ENCODE measurements at regions not wholly inside any gene's neighbourhood (a gene's known extent, or its start where the extent isn't known, plus 50 kb on each side); places are given as distances from the start of the nearest gene placed in this dataset.

DNA sequence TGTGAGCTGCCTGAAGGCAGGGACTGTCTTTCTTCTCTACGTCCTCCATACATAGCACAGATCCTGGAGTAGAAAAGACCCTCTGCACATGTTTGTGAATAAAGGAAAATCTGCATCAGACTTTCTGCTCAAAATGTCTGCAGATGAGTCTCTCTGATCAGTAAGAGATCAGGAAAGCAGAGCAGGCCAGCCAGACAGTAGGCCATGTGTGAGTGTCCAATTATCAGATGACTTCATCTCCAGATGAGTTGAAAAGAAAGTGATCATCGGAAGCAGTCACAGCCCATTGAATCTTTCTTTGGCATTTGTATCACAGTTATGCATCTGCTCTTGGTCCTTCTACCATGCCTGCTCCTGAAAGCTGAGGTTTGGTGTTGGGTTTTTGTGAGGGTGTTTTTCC lies 298.7 kb upstream of the NCAM1 start:
- intact Hi-C loops (cut with DNase I; ENCODE audit: low total_unique reads) = no loop called here
- no peaks in the 10 kb centered on the region for H3K27me3 ChIP-seq
- DNase-seq = no peak
- TF ChIP-seq CTCF (IDR thresholded peaks at IDR 0.05) (no peak), POLR2A (IDR thresholded peaks at IDR 0.05) (no peak)
- no peaks in the 10 kb centered on the region for H3K36me3 ChIP-seq (ENCODE audit: low read depth, missing control alignments)
- H3K4me3 ChIP-seq = no peak overlapping the region
- WGBS, 2 donors = 93 to 94% methylated on average over 2 of the region's 2 CpGs
- no peak overlapping the region for H3K27ac ChIP-seq
- H3K4me1 ChIP-seq = no peaks in the 10 kb centered on the region
- no peaks in the 10 kb centered on the region for H3K9me3 ChIP-seq

DNA sequence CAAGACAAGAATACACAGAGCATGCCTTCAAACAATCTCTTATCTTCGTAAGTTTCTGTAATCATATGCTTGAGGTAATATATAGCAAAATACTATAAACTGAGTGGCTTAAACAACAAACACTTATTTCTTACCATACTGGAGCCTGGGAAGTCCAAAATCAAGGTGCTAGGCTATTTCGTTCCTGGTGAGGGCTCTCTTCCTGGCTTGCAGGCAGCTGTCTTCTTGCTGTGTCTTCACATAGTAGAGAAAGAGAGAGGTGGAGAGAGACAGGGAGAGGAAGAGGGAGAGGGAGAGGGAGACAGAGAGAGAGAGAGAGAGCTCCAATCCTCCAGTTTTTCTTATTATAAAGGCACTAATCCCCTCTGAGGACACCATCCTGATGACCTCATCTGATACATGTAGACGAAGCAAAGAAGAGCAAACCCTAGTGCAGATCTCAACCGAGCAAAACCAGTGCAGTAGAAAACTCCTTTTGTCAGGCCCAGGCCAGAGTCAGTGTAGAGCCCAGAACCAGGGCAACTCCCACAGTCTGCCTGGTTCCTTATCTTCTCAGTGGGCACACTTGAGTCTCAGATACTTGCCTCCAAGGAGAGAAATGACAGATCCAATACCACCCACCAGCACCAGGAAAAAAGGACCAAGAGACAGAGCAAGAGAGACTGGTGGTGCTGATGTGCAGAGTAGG lies 297.1 kb upstream of the NCAM1 start:
- 73 to 83% methylated on average over 4 of the region's 4 CpGs for WGBS, 2 donors
- intact Hi-C loops (cut with DNase I; ENCODE audit: low total_unique reads) = no loop called here
- H3K4me3 ChIP-seq = no peak overlapping the region
- no peaks in the 10 kb centered on the region for H3K36me3 ChIP-seq (ENCODE audit: low read depth, missing control alignments)
- DNase-seq = no peak
- no peak overlapping the region for H3K27ac ChIP-seq
- no peaks in the 10 kb centered on the region for H3K9me3 ChIP-seq
- H3K4me1 ChIP-seq = no peaks in the 10 kb centered on the region
- H3K27me3 ChIP-seq = no peaks in the 10 kb centered on the region
- TF ChIP-seq CTCF (IDR thresholded peaks at IDR 0.05) (no peak), POLR2A (IDR thresholded peaks at IDR 0.05) (no peak)

DNA sequence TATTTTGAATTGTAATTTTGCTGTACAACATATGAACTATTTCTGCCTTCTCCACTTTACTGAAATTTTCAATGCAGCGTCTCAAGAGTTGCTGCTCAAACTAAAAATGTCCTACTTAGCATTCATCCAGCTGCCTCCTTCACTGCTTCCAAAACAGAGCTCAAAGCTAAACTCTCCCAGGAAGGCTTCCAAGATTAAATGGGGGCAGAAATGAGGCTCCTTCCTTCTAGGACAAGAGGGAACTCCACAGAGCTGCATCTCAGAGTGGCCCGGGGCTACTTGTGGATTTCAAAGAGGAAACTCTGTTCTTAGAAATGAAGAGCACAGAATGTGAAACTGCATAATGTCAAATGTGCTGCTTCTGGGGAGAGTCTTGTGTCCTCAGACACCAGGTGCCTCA lies 295.9 kb upstream of the NCAM1 start:
- H3K27ac ChIP-seq = no peak overlapping the region
- no peaks in the 10 kb centered on the region for H3K4me1 ChIP-seq
- H3K4me3 ChIP-seq = no peak overlapping the region
- WGBS, 2 donors = 82 to 93% methylated on average over 2 of the region's 2 CpGs
- no peaks in the 10 kb centered on the region for H3K36me3 ChIP-seq (ENCODE audit: low read depth, missing control alignments)
- TF ChIP-seq CTCF (IDR thresholded peaks at IDR 0.05) (no peak), POLR2A (IDR thresholded peaks at IDR 0.05) (no peak)
- intact Hi-C loops (cut with DNase I; ENCODE audit: low total_unique reads) = no loop called here
- no peaks in the 10 kb centered on the region for H3K27me3 ChIP-seq
- H3K9me3 ChIP-seq = no peaks in the 10 kb centered on the region
- DNase-seq = no peak

DNA sequence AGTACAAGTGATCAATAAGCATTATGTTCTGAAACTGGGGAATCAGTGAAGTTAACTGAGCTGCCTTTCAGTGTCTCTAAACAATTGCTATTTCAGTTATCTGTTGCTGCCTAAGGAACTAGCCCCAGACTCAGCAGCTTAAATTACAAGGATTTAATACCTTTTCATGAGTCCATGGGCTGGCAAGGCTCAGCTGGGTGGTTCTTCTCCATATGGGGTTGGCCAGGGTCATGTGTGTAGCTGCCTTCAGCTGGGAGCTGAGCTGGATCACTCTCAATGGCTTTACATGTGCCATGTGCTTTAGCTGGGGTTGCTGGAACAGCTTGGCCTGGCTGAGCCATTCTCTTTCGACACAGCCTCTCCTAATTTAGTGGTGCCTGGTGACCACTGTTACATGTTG lies 295.0 kb upstream of the NCAM1 start:
- 71 to 100% methylated on average over 1 of the region's 1 CpG for WGBS, 2 donors
- no peak for TF ChIP-seq CTCF (IDR thresholded peaks at IDR 0.05)
- TF ChIP-seq POLR2A (IDR thresholded peaks at IDR 0.05) = no peak

More for the DNA sequence above, 295.0 kb upstream of the NCAM1 start:
- DNase-seq = no peak
- no peaks in the 10 kb centered on the region for H3K4me1 ChIP-seq
- no peaks in the 10 kb centered on the region for H3K27me3 ChIP-seq
- H3K9me3 ChIP-seq = no peaks in the 10 kb centered on the region
- no peaks in the 10 kb centered on the region for H3K36me3 ChIP-seq (ENCODE audit: low read depth, missing control alignments)
- H3K27ac ChIP-seq = no peak overlapping the region
- intact Hi-C loops (cut with DNase I; ENCODE audit: low total_unique reads) = no loop called here
- no peak overlapping the region for H3K4me3 ChIP-seq

Measured in testis (tissue), 2 donors.